ENCODE measurements at regions not wholly inside any gene's neighbourhood (a gene's known extent, or its start where the extent isn't known, plus 50 kb on each side); places are given as distances from the start of the nearest gene placed in this dataset.

DNA sequence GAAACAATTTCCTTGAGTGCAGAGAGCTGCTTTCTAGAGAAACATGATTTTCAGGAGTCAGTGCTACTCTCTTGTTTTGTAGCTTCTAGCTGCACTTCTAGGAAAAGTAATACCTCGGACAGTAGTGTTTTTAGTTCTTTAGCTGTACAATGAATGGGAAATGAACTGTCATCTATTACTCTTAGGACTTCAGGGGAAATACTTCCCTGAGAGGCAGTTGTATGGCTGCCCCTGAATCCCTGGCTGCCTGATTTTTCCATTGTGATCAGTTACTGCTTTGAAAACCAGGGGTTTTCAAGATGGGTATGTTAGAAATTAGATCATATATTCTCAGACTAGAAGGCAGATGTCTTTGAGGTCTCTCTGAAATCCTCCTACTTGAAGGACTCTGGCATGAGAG, 200.3 kb upstream of the SEMA6D start:
- no peak for ATAC-seq
- POLR2A ChIA-PET, result no interaction called here
- H3K9me3 Mint-ChIP-seq, result peaks cover 0 to 3% (median 0%) of the 10 kb centered on the region in 9 donors

GRCh38 chr15:47517737-47518136, 199.6 kb upstream of the SEMA6D start:
- POLR2A ChIA-PET, result no interaction called here
- peaks cover 0 to 3% (median 0%) of the 10 kb centered on the region in 9 donors for H3K9me3 Mint-ChIP-seq

More for the DNA sequence above, 200.3 kb upstream of the SEMA6D start:
- Mint-ChIP-seq H3K4me3 (no peak overlapping the region), H3K4me1 (no peaks in the 10 kb centered on the region), H3K27me3 (peaks cover 0 to 3% (median 0%) of the 10 kb centered on the region in 5 donors), H3K36me3 (peaks cover 0 to 4% (median 0%) of the 10 kb centered on the region in 3 donors), H3K27ac (no peak overlapping the region)
- DNase-seq, result no peak

GRCh38 chr15:47523681-47524475, 193.4 kb upstream of the SEMA6D start:
- Mint-ChIP-seq H3K4me3 (no peak overlapping the region), H3K36me3 (peaks cover 0 to 4% (median 0%) of the 10 kb centered on the region in 3 donors), H3K4me1 (no peaks in the 10 kb centered on the region), H3K27me3 (peaks cover 0 to 6% (median 3%) of the 10 kb centered on the region in 5 donors), H3K27ac (no peak overlapping the region), H3K9me3 (peaks cover 0 to 3% (median 0%) of the 10 kb centered on the region in 9 donors)
- ATAC-seq, result no peak
- POLR2A ChIA-PET, result no interaction called here
- DNase-seq, result no peak

More at GRCh38 chr15:47517737-47518136, 199.6 kb upstream of the SEMA6D start:
- no peak overlapping the region for H3K4me3 Mint-ChIP-seq
- DNase-seq (no peak), ATAC-seq (no peak)
- H3K4me1 Mint-ChIP-seq, result no peaks in the 10 kb centered on the region
- peaks cover 0 to 4% (median 0%) of the 10 kb centered on the region in 3 donors for H3K36me3 Mint-ChIP-seq
- H3K27me3 Mint-ChIP-seq, result peaks cover 0 to 6% (median 3%) of the 10 kb centered on the region in 5 donors
- H3K27ac Mint-ChIP-seq, result no peak overlapping the region

GRCh38 chr15:47529241-47529640, 188.1 kb upstream of the SEMA6D start:
- H3K36me3 Mint-ChIP-seq, result no peaks in the 10 kb centered on the region
- H3K4me3 Mint-ChIP-seq, result no peak overlapping the region
- H3K27me3 Mint-ChIP-seq, result peaks cover 0 to 10% (median 3%) of the 10 kb centered on the region in 5 donors
- peaks cover 0 to 8% (median 0%) of the 10 kb centered on the region in 9 donors for H3K9me3 Mint-ChIP-seq
- DNase-seq (no peak), ATAC-seq (no peak)
- H3K4me1 Mint-ChIP-seq, result no peaks in the 10 kb centered on the region
- POLR2A ChIA-PET, result no interaction called here
- H3K27ac Mint-ChIP-seq, result no peak overlapping the region

DNA sequence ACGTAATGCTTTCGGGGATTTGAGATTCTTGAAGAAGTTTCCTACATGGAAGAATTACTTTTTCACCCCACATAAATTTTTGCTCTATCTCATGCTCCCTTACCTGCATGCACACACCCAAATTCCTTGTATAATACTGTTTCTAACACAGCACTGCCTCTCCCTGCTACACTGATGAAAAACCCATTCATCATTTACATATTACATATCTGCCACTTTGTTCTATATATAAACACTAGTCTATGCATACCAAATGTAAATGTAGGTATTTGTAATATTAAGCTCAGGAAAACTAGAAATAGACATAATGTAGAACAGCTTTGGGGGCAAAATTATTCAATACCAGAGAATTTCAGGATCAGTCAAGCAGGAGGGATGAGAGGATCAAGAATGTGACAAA, 182.6 kb upstream of the SEMA6D start:
- peaks cover 0 to 16% (median 2%) of the 10 kb centered on the region in 9 donors for H3K9me3 Mint-ChIP-seq
- DNase-seq, result no peak
- no peak for ATAC-seq
- no peaks in the 10 kb centered on the region for H3K36me3 Mint-ChIP-seq
- H3K27ac Mint-ChIP-seq, result no peak overlapping the region
- no peaks in the 10 kb centered on the region for H3K4me1 Mint-ChIP-seq
- H3K27me3 Mint-ChIP-seq, result peaks cover 1 to 24% (median 8%) of the 10 kb centered on the region in 5 donors
- H3K4me3 Mint-ChIP-seq, result no peak overlapping the region
- POLR2A ChIA-PET, result no interaction called here

GRCh38 chr15:47541562-47541961, 175.7 kb upstream of the SEMA6D start:
- POLR2A ChIA-PET, result no interaction called here

DNA sequence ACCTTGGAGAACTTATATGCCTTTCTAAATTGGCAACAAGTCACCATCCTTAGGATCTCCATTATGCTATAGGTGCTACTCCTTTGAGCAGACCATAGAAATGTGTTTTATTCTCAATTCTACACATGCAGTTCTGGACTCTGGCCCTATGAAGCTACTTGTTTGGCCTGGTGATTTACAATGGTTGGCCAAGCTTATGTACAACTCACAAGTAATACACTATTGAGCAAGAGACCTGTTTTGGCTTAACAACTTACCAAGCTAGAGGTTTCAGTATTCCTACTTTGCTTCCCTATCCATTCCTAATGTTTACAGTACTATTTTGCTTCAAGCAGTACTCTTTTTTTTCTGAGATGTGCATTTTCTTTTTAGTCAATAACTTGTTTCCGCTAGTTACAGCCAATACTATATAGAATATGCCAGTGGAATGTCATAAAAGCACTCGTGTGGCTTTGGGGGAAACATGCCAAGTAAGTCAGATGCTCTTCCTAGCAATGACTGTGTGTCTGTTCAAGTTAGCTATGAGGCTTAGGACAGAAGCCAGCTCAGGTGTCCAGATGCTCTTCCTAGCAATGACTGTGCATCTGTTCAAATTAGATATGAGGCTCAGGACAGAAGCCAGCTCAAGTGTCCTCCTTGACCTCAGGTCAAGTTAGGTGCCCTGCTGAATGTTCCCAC, 174.9 kb upstream of the SEMA6D start:
- Mint-ChIP-seq H3K36me3 (no peaks in the 10 kb centered on the region), H3K9me3 (peaks cover 0 to 17% (median 4%) of the 10 kb centered on the region in 9 donors), H3K27me3 (peaks cover 0 to 4% (median 0%) of the 10 kb centered on the region in 5 donors), H3K4me3 (no peak overlapping the region), H3K4me1 (no peaks in the 10 kb centered on the region), H3K27ac (no peak overlapping the region)
- POLR2A ChIA-PET, result no interaction called here
- ATAC-seq, result no peak
- DNase-seq, result no peak

More at GRCh38 chr15:47541562-47541961, 175.7 kb upstream of the SEMA6D start:
- H3K9me3 Mint-ChIP-seq, result peaks cover 0 to 21% (median 4%) of the 10 kb centered on the region in 9 donors
- DNase-seq (no peak), ATAC-seq (no peak)
- no peaks in the 10 kb centered on the region for H3K4me1 Mint-ChIP-seq
- H3K27ac Mint-ChIP-seq, result no peak overlapping the region
- no peaks in the 10 kb centered on the region for H3K36me3 Mint-ChIP-seq
- H3K4me3 Mint-ChIP-seq, result no peak overlapping the region
- H3K27me3 Mint-ChIP-seq, result peaks cover 0 to 8% (median 0%) of the 10 kb centered on the region in 5 donors

DNA sequence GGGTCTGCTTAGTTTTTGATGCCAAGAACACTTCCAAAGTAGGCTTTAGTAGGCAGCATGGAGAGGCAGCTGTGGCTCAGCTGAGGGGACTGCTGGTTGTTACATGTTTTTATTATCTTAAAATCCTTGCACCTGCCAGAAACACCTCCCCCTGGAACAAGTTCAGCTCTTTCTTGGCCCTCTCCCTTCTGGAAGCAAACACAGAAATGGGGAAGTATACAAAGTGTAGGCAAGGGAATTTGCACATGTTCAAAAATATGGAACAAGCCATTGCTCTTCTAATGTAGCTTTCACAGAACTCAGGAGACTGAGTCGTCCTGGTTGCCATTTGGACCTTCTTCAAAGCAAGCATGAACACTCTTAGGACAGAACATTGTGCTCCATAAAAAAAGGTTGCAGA, 169.1 kb upstream of the SEMA6D start:
- DNase-seq (no peak), ATAC-seq (no peak)
- POLR2A ChIA-PET, result no interaction called here
- peaks cover 0 to 3% (median 0%) of the 10 kb centered on the region in 5 donors for H3K27me3 Mint-ChIP-seq
- no peak overlapping the region for H3K4me3 Mint-ChIP-seq
- no peaks in the 10 kb centered on the region for H3K36me3 Mint-ChIP-seq
- H3K9me3 Mint-ChIP-seq, result peaks cover 0 to 10% (median 0%) of the 10 kb centered on the region in 9 donors
- H3K27ac Mint-ChIP-seq, result no peak overlapping the region
- no peaks in the 10 kb centered on the region for H3K4me1 Mint-ChIP-seq

GRCh38 chr15:47548986-47549385, 168.3 kb upstream of the SEMA6D start:
- no peaks in the 10 kb centered on the region for H3K4me1 Mint-ChIP-seq
- ATAC-seq, result no peak
- H3K36me3 Mint-ChIP-seq, result no peaks in the 10 kb centered on the region
- H3K9me3 Mint-ChIP-seq, result peaks cover 0 to 5% (median 0%) of the 10 kb centered on the region in 9 donors
- no peak for DNase-seq
- POLR2A ChIA-PET, result no interaction called here
- no peak overlapping the region for H3K4me3 Mint-ChIP-seq
- H3K27me3 Mint-ChIP-seq, result peaks cover 0 to 3% (median 0%) of the 10 kb centered on the region in 5 donors
- H3K27ac Mint-ChIP-seq, result no peak overlapping the region

DNA sequence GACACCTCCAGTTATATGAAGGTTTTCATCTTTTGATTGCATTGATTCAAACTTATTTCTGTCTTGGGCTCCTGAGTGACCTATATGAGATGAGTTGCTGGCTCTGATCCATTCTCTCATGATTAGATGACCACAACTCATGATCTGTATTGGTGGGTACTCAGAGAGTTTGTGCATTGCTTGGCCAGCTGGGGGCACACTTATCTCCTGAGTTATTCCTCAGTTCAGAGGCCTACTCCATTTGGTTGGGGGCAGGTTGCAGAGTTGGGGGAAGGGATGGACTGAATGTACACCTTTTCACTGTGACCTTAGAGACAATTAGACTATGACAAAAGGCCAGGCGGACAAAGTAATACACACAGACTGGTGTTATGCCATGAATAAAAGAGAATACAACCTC, 166.2 kb upstream of the SEMA6D start:
- POLR2A ChIA-PET, result no interaction called here
- H3K27me3 Mint-ChIP-seq, result peaks cover 0 to 1% (median 0%) of the 10 kb centered on the region in 5 donors
- no peaks in the 10 kb centered on the region for H3K9me3 Mint-ChIP-seq
- DNase-seq (no peak), ATAC-seq (no peak)
- H3K4me3 Mint-ChIP-seq, result no peak overlapping the region
- H3K4me1 Mint-ChIP-seq, result no peaks in the 10 kb centered on the region
- H3K36me3 Mint-ChIP-seq, result no peaks in the 10 kb centered on the region
- no peak overlapping the region for H3K27ac Mint-ChIP-seq

DNA sequence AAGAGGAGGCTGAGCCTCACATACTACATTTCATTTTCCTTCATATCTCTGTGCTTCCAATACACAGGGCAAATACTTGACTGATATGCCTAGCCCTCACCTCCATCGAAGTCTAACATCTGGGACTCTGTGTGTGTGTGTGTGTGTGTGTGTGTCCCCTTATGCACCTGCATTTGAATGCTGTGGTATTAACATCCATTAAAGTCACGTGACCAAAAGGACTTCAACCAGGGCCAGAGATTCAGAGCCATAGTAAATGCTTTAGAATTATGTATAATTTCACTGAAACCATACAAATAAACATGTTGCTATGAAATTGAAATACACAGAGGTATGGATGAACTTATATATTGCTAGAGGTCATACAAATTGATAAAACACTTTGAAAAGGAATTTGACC, 165.8 kb upstream of the SEMA6D start:
- Mint-ChIP-seq H3K27ac (no peak overlapping the region), H3K9me3 (no peaks in the 10 kb centered on the region), H3K4me1 (no peaks in the 10 kb centered on the region), H3K4me3 (no peak overlapping the region), H3K36me3 (no peaks in the 10 kb centered on the region), H3K27me3 (peaks cover 0 to 1% (median 0%) of the 10 kb centered on the region in 5 donors)
- ATAC-seq (no peak), DNase-seq (no peak)
- POLR2A ChIA-PET, result no interaction called here

GRCh38 chr15:47552978-47553608, 164.2 kb upstream of the SEMA6D start:
- POLR2A ChIA-PET, result no interaction called here
- Mint-ChIP-seq H3K9me3 (peaks cover 0 to under 1% (median 0%) of the 10 kb centered on the region in 9 donors), H3K36me3 (no peaks in the 10 kb centered on the region), H3K4me3 (no peak overlapping the region), H3K27ac (no peak overlapping the region), H3K4me1 (no peaks in the 10 kb centered on the region), H3K27me3 (peaks cover 0 to 4% (median 0%) of the 10 kb centered on the region in 5 donors)
- no peak for DNase-seq
- ATAC-seq, result no peak

- ATAC-seq (no peak), DNase-seq (no peak)
- Mint-ChIP-seq H3K9me3 (peaks cover 0 to 9% (median 3%) of the 10 kb centered on the region in 9 donors), H3K27ac (no peak overlapping the region), H3K4me3 (no peak overlapping the region), H3K27me3 (peaks cover 0 to 4% (median 0%) of the 10 kb centered on the region in 5 donors), H3K4me1 (no peaks in the 10 kb centered on the region), H3K36me3 (no peaks in the 10 kb centered on the region)
- POLR2A ChIA-PET, result no interaction called here
These were observed 163.4 kb upstream of the SEMA6D start for GRCh38 chr15:47553947-47554346.

Data from naive thymus-derived CD8-positive, alpha-beta T cell (primary cell).